SK-N-DZ (cell line): ENCODE measurements at regions not wholly inside any gene's neighbourhood (a gene's known extent, or its start where the extent isn't known, plus 50 kb on each side); places are given as distances from the start of the nearest gene placed in this dataset.
"Not testable (repeated sequence)": the region's sequence is repeated elsewhere in the genome, so short reads cannot be mapped to it uniquely, and the experiment has no call there.

Experiments
- DNase-seq: peaks from one replicate; pipeline ENCODE4 v3.0.0-alpha.2; 2015; ENCODE audit warnings: low spot score

DNA sequence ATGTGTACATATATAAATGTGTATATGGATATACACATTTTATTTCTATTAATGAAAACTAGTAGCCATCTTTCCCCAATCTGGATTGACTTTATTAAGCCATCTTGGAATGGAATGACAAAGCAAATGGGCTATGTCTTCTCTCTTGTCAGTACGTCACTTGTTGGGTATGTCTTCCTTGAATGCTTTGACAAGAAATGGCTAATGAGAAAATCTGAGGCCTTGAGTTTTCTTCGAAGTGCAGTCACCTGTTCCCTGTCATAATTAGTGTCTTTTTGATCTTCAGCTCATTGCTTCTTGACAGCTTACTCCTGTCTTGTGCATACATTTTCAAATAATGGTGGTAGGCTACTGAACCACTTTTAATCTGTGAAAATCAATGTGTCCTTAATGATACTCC lies 243.2 kb upstream of the RGMB start:
- DNase-seq = no peak

DNA sequence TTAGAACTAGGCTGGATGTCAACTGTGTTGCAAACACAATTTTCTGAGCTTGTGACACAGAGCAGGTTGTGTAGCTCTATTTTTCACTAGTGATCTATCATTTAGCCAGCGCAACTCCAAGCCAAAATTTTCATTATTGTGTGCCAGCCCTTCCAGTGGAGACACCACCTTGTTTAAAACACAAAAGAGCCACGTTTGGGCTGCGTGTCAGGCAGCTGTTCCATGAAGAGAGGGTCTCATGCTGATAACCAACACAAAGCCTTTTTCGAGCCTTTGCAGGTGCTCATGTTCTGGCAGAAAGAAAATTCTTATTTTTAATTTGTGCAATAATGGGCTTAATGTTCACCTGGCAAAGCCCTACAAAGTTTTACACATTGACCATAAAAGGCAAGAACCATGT lies 237.6 kb upstream of the RGMB start:
- DNase-seq = no peak

DNA sequence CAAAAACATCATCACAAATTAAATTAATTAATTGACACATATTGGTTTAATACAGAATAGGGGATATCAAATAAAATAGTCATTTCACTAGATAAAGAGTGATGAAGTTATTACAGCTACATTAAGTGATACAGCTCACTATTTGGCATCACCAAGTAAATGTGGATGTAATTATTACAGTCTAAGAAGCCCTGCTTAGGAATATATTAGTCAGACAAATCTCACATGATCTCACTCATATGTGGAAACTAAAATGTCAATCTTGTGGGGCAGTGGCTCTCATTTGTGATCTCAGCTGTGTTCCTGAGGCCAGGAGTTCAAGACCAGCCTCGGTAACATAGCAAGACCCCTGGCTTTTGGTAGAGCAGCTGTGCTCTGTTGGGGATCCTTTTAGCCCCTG lies 233.4 kb upstream of the RGMB start:
- no peak for DNase-seq

DNA sequence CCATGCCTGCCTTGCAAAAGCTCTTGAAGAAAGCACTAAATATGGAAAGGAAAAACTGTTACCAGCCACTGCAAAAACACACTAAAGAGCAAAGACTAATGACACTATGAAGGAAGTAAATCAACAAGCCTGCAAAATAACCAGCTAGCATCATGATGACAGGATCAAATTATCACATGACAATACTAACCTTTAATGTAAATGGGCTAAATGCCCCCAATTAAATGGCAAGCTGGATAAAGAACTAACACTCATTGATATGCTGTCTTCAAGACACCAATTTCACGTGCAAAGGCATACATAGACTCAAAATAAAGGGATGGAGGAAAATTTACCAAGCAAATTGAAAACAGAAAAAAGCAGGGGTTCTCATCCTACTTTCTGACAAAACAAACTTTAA lies 231.8 kb upstream of the RGMB start:
- no peak for DNase-seq

DNA sequence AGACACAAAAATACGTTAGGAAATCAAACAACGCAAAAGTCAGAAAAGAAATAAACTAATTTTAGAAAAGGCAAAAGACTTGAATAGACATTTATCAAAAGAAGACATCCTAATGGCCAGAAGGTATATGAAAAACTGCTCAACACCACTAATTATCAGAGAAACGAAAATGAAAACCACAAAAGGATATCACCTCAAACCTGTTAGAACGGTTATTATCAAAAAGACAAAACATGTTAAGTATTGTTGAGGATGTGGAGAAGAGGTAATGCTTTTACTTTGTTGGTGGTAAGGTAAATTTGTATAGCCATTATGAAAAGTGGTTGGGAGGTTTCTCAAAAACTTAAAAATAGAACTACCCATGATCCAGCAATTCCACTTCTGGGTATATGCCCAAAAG lies 230.0 kb upstream of the RGMB start:
- no peak for DNase-seq

DNA sequence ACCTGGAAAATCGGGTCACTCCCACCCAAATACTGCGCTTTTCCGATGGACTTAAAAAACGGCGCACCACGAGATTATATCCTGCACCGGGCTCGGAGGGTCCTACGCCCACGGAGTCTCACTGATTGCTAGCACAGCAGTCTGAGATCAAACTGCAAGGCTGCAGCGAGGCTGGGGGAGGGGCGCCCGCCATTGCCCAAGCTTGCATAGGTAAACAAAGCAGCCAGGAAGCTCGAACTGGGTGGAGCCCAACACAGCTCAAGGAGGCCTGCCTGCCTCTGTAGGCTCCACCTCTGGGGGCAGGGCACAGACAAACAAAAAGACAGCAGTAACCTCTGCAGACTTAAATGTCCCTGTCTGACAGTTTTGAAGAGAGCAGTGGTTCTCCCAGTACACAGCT lies 226.5 kb upstream of the RGMB start:
- not testable (repeated sequence) for DNase-seq

DNA sequence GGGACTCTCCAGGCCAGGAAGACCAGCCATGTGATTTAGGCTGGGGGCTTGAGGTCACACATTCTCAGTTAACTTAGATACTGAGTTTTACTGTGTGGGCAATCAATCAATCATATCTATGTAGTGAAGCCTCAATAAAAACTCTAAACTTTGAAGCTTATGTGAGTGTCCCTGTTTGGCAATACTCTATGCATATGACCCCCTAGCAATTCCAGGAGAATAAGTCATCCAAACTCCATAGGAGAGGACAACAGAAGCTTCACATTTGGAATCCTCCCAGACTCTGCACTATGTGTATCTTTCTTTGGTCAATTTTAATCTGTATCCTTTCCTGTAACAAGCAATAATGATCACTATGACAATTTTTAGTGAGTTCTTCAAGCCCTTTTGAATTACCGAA lies 216.8 kb upstream of the RGMB start:
- DNase-seq = no peak

DNA sequence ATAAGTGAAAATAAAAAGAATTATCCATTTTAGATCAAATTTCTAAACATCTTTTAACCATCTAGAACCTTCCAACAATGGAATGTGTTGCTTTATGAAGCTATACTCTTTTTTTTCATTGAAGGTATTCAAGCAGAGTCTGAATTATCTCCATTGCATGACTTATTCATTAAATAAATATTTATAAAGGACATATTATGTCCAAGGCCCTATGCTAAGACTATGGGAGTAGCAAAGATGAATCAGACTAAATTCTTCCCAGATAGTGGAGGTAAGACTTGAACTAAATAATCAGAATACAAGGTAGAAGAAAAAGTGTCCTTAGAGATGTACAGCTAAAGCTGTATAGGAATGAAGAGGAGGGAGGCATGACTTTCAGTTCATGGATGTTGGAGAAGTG lies 215.5 kb upstream of the RGMB start:
- DNase-seq = no peak

DNA sequence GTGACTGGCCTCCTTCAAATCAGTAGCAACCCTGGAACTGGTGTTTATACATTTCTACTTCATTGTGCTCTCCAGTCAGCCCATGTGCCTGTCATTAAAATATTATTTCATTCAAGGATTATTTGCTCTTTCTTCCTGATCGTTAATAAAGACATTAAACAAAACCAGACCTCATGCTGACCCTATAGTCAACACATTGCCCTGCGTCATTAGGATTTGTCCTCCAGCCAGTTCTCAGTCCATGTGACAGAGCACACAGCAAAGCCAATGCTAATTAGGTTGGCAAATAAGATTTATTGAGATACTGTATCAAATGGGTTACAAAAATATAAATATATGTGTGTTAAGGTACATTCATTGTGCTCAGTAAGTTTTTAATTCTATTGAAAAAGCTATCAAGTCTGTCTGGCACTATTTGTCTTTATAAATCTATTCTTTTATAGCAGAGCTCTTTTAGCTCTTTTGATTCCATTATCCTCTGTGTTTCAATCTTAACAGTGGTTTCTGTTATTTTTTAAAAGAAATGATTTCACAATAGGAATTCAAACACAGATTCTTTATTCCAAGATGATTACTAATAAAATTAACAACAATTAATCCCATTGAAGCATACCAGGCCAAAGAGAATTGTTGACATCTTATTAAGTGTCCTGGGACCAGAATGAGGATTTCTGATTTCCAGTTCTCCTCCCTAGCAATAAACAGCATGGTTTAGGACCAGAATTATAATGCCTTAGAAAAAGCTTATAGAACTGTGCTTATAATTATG lies 209.4 kb upstream of the RGMB start:
- DNase-seq = no peak

DNA sequence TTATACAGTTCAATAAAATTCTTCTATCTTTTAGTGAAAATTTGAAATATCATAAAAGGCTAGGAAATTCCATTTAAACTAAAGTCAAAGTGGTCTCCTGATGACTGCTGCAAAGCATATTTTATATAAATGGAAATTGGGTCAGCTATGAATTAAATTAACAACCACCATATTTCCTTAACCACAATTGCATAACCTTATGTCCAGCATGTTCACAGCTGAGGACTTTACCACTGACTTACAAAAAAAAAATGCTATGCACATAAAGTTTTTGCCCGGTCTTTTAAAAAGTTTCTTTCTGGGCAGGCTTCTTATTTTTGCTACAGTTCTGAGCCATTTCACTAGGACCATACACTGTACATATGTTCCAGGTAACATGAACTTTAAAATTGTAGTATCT lies 208.6 kb upstream of the RGMB start:
- DNase-seq = no peak

DNA sequence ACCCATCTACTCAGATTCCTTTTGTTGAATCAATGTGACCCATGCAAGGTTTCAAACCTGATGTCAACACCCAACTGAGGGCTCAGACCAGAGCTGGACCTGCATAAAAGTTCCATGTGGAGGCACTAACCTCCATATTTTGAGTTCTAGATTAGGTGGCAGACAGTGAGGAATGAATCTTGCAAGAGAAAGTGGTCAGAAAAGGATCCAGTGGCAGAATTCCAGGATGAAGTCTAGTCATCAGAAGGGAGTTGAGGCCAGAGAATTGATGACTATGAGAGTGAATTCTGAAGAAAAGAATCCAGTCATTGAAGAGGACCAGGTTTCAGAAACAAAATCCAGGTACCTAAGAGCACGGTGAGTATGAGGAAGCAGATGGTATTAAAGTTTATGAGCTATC lies 205.1 kb upstream of the RGMB start:
- no peak for DNase-seq

DNA sequence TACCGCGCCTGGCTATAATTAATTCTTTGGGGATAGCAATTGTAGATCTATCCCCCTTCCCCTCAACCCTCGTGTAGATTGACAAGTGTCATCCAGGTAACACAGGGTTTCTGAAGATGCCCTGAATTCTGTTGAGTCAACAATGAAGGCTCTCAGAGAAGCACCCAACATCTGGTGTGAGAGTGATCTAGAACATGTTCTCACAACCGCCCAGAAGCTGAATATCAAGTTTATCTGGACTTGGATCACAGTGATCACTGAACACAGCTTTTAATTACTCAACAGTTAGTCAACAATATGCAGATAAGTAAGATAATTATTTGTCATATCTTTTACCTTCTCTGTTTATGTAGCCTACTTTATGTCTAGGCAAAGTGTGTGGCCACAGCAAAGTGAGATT lies 204.2 kb upstream of the RGMB start:
- no peak for DNase-seq

DNA sequence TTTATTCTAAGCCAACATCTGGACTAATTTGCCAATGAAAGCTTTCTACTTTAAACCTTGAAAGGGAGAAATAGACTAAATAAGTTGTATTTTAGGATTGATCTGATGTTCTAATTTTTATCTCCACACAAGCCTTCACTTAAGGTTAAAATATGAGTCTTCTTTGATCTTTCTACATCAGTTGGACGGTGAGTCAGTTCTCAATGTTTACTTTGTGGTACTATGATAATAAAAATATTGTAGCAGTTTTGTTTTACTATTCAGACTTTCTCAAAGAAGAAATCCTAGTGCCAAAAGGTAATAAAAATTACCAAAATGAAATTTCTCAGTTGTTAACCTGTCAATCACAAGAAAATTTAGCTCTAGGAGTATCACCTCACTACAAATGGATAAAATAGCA lies 203.5 kb upstream of the RGMB start:
- DNase-seq = no peak

DNA sequence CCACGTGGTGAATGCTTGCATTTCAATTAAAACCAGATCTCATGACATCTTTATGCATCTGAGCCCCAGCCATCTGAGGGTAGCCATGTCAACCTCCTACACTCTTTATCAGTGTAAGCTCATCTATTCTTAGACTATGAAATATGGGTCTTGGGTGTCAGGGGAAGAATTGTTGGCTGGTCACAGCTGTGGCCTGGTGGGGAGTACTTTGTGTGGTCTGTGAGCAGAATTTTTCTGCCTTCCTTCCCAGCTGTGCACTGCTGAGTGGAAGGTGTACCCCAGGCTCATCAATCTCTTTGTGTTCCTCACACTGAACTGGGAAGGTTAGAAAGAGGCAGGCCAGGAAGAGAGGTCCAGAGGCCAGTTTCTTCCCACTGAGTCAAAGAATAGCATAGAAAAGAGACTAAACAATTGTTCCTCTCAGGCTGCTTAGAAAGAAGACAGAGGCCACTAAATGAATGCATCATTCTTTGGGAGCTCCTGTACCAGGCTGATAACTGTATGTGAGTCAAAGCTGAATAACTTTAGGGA lies 202.7 kb upstream of the RGMB start:
- no peak for DNase-seq

DNA sequence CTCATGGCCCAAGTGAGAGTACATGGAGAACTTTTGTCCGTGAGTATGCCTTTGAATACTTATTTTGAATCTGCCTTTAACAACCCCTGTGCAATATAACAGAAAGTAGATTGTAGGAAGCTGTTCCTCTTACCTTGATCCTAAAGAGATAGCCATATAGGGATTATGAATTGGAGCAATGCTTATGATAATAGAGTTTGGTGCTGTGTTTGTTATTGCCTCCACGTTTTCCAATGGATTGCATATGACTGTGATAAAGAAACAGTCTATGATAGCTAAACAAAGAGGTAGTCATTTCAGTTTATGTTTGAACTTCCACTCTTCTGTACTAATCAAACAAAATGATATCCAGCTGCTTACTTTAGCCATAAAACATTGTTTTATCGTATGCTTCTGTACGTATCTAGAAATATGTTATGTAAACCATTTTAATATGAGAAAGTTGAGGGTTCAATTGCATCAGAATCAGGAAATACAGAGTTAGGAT lies 199.6 kb upstream of the RGMB start:
- DNase-seq = no peak

DNA sequence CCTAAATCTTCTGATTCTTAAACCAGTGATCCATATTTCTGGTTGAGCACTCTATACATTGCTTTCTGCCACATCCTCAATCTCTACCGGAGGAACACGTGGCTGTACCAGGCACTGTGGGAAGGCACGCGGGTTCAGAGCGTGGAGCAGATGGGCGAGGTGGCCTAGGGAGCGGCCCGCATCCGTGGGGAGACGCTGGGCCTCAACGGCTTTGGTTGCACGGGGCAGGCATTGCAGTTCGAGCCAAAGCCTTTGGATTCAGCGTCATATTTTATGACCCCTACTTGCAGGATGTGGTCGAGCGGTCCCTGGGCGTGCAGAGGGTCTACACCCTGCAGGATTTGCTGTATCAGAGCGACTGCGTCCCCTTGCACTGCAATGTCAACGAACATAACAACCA lies 197.2 kb upstream of the RGMB start:
- no peak for DNase-seq

DNA sequence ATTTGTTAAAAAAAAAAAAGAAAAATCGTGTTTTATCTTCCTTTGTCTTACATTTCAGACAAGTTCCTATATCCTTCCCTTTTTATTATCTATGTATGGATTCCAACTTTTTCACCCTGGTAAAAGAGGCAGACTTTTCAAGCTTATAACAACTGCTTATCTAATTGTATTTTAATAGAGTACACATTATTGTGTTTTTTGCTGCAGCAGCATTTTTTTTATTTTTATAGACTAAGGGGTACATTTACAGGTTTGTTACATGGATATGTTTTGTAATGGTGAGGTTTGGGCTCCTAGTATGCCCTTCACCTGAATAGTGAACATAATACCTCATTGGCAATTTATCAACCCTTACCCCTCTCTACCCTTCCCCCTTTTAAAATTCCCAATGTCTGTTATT lies 195.0 kb upstream of the RGMB start:
- DNase-seq = no peak

DNA sequence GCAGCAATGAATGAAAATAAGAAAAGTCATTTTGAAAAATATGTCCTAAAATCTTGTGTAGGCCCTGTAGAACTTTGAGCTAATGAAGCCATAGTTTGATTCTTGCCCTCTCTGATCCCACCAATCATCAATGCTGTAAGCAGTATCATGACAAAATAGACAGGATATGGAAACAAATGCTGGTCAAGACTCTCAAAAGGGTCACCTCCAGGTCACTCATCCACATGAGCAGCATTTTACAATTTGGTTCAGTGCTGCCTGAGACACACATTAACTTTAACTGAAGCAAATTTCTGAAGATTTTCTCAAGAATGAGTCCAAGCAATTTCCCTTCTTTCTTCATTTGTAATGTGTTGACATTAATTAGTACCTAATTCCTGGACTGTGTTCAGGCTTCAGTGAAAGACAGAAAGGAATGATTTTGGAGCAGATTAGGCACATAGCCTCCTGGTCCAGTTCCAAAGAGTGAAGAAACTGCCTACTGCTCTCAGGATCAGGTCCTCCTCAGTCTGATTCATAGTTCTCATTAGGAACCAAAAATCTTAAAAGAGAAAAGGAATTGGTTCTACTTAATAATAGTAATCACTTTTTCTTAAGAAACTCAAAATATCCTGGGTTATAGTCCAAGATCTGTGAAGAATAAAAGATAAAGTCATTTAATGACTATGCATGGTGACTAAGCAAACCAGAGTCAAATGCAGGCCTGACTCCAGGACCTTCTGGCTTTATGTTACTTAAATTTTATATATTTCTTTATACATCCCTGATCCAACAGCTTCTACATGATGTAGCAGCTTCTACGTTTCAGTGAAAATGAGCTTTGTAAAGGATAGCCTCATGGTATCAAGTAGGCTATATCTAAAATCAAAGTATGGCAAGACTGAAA lies 192.1 kb upstream of the RGMB start:
- DNase-seq = no peak

DNA sequence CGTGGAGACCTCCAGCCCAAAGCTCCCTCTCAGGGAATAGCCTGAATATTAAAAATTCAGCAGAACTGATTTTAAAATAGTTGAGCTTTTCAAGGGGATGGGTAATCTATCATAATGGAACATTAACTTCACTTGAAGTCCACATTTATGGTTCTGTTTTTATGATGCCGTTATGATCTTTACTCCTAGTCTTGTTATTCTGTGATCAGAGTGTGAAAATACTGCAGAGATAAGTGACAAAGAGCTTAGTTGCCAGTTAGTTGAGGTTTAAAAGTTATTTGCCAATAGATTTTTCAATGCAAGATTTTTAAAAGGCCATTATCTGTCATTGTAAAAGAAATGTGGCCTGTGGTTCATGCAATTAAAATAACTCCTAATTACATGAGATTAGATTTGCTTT lies 189.9 kb upstream of the RGMB start:
- DNase-seq = no peak

DNA sequence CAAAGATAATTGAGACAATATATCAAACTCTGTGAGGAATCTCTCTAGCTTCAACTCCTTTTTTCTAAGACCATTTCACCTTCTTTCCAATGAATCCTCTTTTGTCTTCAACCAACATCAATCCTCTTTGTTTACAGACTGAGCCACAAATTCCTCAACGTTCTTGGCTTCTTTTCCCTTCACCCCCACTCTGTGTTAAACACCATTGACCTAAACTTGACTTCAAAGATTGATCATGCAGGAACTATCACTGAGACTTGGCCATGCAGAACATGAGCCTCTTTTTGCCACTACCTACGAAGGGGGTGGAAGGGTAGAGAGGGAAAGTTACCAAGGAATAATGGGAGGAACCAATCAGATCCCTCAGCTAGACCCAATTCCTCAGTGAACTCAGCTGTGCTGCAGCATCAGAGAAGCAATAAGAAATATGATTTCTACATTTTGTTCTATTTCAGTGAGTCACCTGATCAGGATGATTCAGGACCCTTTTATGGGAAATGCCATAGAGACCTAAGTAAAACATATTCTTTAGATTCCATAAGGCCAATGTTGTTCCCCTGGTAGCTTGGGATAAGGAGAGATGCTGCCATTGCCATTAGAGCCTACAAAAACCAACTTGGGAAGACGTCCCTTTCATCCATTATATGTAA lies 187.7 kb upstream of the RGMB start:
- no peak for DNase-seq

DNA sequence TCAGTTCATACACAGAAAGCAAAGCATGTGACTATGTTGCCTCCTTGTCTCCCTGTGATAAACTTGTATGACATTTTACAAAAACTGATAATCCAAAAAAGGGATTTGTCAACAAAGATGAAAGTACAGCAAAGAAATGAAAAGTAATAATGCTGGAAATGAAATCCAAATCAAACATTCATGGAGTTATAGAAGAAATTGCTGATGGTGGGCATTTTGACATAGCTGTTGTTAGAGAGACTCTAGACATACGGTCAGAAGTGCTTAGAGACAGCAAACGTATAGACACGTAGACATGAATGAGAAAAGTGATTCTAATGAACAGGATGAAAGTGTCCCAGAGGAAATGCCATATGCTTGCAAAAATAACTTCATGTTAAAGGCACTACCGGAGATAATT lies 186.9 kb upstream of the RGMB start:
- DNase-seq = no peak

DNA sequence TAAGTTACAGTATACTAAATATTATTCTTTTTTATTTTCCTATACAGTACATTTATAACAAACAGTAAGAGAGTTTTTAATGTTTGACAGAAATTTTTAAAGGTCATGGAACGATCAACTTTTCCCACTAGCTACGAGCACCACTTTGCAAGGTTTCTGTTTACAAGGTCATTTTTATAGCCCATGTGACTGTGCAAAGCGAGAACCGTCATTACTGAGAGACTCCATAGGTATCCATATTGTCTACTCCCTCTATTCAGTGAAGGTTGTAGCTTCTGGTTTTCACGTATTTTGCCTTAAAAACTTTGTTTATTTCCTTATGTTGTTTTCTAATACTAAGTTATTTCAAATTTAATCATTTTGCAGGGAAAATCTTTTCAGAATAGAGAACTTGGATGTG lies 186.3 kb upstream of the RGMB start:
- DNase-seq = no peak
